K562 (cell line): ENCODE measurements at regions not wholly inside any gene's neighbourhood (a gene's known extent, or its start where the extent isn't known, plus 50 kb on each side); places are given as distances from the start of the nearest gene placed in this dataset.

ENCODE experiments used
- DACH1 ChIP-seq: fragments of 450-650 bp; IDR thresholded peaks from 2 replicates; pipeline ENCODE4 v1.6.1; 2018; ENCODE audit not compliant: partially characterized antibody
- DIDO1 ChIP-seq: fragments of 450-650 bp; IDR thresholded peaks from 2 replicates; pipeline ENCODE4 v1.6.1; 2016; ENCODE audit warnings: low read depth, missing biosample characterization, missing genetic modification characterization
- EZH2 ChIP-seq: IDR thresholded peaks from 2 replicates; pipeline ENCODE4 v1.6.1; 2012; ENCODE audit warnings: low read depth, mild to moderate bottlenecking, inconsistent platforms, low read length, borderline replicate concordance
- NCOR1 ChIP-seq: fragments of 450-650 bp; IDR thresholded peaks from 2 replicates; pipeline ENCODE4 v1.6.1; 2016; ENCODE audit warnings: mild to moderate bottlenecking, moderate library complexity
- PRDM10 ChIP-seq: fragments of 450-650 bp; IDR thresholded peaks from 2 replicates; pipeline ENCODE4 v1.6.1; 2018; ENCODE audit not compliant: partially characterized antibody
- SMAD1 ChIP-seq: fragments of 150-350 bp; IDR thresholded peaks from 2 replicates; pipeline ENCODE4 v1.6.1; 2014; ENCODE audit warnings: low read length, low read depth; ENCODE audit not compliant: partially characterized antibody
- SNRNP70 ChIP-seq: fragments of 200-400 bp; formaldehyde crosslinking; optimal IDR thresholded peaks from 2 replicates; pipeline ENCODE3; 2017; ENCODE audit warnings: low read depth, low read length
- TF ChIP-seq, protein P1 (sequence below), 3 experiments: IDR thresholded peaks in 2 of 3; conservative IDR thresholded peaks in 1 of 3; 2 replicates each; pipeline ENCODE4 v1.5.1; 2011 to 2012; ENCODE audit warnings: low read length in 3 of 3, mild to moderate bottlenecking in 3 of 3, control low read depth in 2 of 3, improper control_type of control experiment in 1 of 3, inconsistent platforms in 1 of 3, low read depth in 1 of 3, mixed read lengths in 1 of 3, moderate library complexity in 1 of 3; ENCODE audit not compliant: insufficient read depth in 2 of 3

DNA sequence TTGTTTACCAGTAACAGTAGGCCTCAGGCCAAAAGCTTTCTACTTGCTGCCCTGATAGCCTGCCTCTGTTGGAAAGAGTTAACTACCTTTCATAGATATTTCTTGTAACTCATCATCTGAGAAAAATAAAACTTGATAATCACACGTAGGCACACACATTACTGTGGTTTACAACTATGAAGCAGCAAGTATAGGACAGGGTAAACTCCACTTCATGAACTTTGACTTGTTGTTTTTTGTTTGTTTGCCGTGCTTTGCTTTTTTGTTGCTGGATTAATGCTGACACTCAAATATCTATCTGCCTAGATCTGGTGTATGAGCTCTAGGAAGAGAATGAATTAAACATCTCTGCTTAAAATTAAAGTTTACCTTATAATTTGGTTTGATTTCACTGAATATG is 924.7 kb upstream of the ADGRL2 start:
- TF ChIP-seq NCOR1 (no peak), DIDO1 (no peak), PRDM10 (no peak), EZH2 (no peak), DACH1 (no peak), SNRNP70 (no peak), SMAD1 (no peak)
- TF ChIP-seq, protein P1, sequence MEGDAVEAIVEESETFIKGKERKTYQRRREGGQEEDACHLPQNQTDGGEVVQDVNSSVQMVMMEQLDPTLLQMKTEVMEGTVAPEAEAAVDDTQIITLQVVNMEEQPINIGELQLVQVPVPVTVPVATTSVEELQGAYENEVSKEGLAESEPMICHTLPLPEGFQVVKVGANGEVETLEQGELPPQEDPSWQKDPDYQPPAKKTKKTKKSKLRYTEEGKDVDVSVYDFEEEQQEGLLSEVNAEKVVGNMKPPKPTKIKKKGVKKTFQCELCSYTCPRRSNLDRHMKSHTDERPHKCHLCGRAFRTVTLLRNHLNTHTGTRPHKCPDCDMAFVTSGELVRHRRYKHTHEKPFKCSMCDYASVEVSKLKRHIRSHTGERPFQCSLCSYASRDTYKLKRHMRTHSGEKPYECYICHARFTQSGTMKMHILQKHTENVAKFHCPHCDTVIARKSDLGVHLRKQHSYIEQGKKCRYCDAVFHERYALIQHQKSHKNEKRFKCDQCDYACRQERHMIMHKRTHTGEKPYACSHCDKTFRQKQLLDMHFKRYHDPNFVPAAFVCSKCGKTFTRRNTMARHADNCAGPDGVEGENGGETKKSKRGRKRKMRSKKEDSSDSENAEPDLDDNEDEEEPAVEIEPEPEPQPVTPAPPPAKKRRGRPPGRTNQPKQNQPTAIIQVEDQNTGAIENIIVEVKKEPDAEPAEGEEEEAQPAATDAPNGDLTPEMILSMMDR (IDR thresholded peaks at IDR 0.05 in 2 of 3, conservative IDR thresholded peaks at IDR 0.05 in 1 of 3; ENCODE audit: insufficient read depth in 2 of 3, low read depth in 1 of 3, low read length in 3 of 3), result no peak
